Left lung (tissue), 4 donors: ENCODE measurements at regions not wholly inside any gene's neighbourhood (a gene's known extent, or its start where the extent isn't known, plus 50 kb on each side); places are given as distances from the start of the nearest gene placed in this dataset.

Experiments
- ATAC-seq: fragments of 200-7000 bp; cut with Tn5 transposase; one replicate; pipeline ENCODE4 v1.9.1; 2020; ENCODE audit warnings: moderate library complexity
- DNase-seq, 4 donors: peaks; one replicate each; pipeline ENCODE4 v3.0.0-alpha.2; 2013 to 2020
- H3K27ac ChIP-seq, 2 donors: fragments of 200-600 bp; sonication (generic) in 1 of 2; one replicate each; pipeline versions ENCODE4 v1.5.0 to v1.8.0; 2020 to 2021
- H3K27me3 ChIP-seq, 2 donors: fragments of 200-600 bp; sonication (generic) in 1 of 2; one replicate each; pipeline versions ENCODE4 v1.5.0 to v1.8.0; 2020 to 2021
- H3K36me3 ChIP-seq, 2 donors: fragments of 200-600 bp; sonication (generic) in 1 of 2; one replicate each; pipeline versions ENCODE4 v1.5.0 to v1.8.0; 2020 to 2021
- H3K4me1 ChIP-seq, 2 donors: fragments of 200-600 bp; one replicate each; pipeline ENCODE4 v1.8.0; 2021
- H3K4me3 ChIP-seq, 2 donors: fragments of 200-600 bp; sonication (generic) in 1 of 2; one replicate each; pipeline versions ENCODE4 v1.5.0 to v1.8.0; 2020 to 2021; ENCODE audit warnings: mild to moderate bottlenecking in 1 of 2
- H3K9me3 ChIP-seq, 2 donors: fragments of 200-600 bp; sonication (generic) in 1 of 2; one replicate each; pipeline versions ENCODE4 v1.5.0 to v1.8.0; 2020 to 2021
- intact Hi-C, 2 donors: fragments of 100-400 bp; cut with DNase I; formaldehyde crosslinking; loops; one replicate each; pipeline versions ENCODE4 v1.11.2 to v1.14.2; 2022
- TF ChIP-seq, protein P1 (sequence below), 2 donors: fragments of 200-600 bp; sonication (generic) in 1 of 2; IDR thresholded peaks; one replicate each; pipeline versions ENCODE4 v1.5.0 to v1.8.0; 2021; ENCODE audit warnings: antibody characterized with exemption in 2 of 2
- donor health status: DM: no; HTN: yes; CAD: no.
- donor health status: DM: no; HTN: no; CAD: no.

DNA sequence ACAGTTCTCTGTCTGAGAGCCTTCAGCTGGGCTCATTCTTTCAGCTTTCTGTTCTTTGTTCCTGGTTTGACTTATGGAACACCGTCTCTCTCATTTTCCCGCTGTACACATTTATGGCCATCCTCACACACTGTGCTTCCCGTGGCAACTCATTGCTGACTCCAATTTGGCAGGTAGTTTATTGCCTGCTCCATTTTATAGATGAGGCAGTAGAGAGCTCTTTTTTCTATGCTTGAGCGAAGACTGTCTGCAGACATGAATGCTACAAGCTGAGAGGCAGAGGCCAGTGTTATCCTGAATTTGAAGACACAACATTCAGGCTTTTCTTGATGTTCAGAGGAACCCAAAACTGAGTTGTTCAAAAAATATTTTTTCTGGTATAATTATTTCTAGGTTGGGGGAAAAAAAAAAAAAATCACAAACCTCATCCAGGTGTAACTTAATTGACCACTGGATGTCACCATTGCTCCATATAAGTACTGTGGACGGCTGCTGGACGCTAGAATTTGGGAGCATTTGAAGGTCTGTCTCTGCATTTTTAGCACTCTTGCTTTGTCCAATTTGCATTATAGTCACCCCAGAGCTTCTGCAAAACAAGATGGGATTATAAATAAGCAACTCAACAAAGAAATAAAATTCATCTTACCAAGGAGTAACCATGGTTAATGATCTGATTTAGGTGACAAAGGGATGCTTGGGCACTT, 83.5 kb downstream of the HRH4 start:
- TF ChIP-seq, protein P1, sequence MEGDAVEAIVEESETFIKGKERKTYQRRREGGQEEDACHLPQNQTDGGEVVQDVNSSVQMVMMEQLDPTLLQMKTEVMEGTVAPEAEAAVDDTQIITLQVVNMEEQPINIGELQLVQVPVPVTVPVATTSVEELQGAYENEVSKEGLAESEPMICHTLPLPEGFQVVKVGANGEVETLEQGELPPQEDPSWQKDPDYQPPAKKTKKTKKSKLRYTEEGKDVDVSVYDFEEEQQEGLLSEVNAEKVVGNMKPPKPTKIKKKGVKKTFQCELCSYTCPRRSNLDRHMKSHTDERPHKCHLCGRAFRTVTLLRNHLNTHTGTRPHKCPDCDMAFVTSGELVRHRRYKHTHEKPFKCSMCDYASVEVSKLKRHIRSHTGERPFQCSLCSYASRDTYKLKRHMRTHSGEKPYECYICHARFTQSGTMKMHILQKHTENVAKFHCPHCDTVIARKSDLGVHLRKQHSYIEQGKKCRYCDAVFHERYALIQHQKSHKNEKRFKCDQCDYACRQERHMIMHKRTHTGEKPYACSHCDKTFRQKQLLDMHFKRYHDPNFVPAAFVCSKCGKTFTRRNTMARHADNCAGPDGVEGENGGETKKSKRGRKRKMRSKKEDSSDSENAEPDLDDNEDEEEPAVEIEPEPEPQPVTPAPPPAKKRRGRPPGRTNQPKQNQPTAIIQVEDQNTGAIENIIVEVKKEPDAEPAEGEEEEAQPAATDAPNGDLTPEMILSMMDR (IDR thresholded peaks at IDR 0.05), result peak in 1 of 2 donors; percentile 22
- DNase-seq, result peak in 2 of 4 donors; percentile 29 to 64
- Histone ChIP-seq H3K9me3 (no peaks in the 10 kb centered on the region), H3K27me3 (no peaks in the 10 kb centered on the region), H3K36me3 (no peaks in the 10 kb centered on the region), H3K4me1 (no peaks in the 10 kb centered on the region), H3K4me3 (no peak overlapping the region), H3K27ac (no peak overlapping the region)
- intact Hi-C loops, result no loop called here
- ATAC-seq, result peak; percentile 76

DNA sequence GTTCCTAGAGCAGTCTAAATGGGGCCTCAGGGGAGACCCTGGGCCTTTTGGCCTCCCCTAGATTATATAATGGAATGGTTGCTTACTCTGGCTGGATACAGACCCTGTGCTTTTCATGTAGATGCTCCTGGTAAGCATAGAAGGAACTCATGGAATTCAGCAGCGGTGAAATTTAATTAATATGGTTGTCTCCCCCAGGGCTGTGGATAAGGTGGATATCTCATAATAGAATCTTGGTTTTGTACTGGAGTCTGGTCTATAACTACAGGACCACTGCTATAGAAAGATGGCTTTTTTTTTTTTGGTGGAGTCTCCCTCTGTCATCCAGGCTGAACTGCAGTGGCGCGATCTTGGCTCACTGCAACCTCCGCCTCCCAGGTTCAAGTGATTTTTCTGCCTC, 84.5 kb downstream of the HRH4 start:
- Histone ChIP-seq H3K36me3 (no peaks in the 10 kb centered on the region), H3K4me1 (no peaks in the 10 kb centered on the region), H3K27ac (no peak overlapping the region), H3K27me3 (no peaks in the 10 kb centered on the region), H3K4me3 (no peak overlapping the region), H3K9me3 (no peaks in the 10 kb centered on the region)
- intact Hi-C loops, result no loop called here
- no peak for ATAC-seq
- no peak for DNase-seq
- TF ChIP-seq, protein P1 (IDR thresholded peaks at IDR 0.05), result no peak

DNA sequence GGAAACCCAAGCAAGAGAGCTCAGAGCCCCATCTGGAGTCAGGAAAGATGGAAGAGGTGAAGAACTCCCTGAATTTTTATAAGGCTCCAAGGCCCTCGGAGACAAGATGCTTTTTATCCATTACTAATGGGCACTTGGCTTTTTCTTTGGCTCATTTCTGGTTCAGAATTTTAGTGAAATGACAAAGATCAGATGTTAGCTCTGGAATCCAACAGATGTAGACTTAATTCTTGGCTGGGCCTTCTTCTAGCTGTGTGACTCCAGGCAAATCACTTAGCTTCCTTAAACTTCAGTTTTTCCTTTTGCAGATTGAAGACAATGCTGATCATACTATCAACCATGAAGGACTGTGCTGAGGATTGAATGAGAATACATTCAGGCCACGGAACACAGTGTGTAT, 85.2 kb downstream of the HRH4 start:
- Histone ChIP-seq H3K4me1 (no peaks in the 10 kb centered on the region), H3K27ac (no peak overlapping the region), H3K4me3 (no peak overlapping the region), H3K9me3 (no peaks in the 10 kb centered on the region), H3K36me3 (no peaks in the 10 kb centered on the region), H3K27me3 (no peaks in the 10 kb centered on the region)
- TF ChIP-seq, protein P1 (IDR thresholded peaks at IDR 0.05), result no peak
- ATAC-seq (no peak), DNase-seq (no peak)
- intact Hi-C loops, result no loop called here

GRCh38 chr18:24546307-24546706, 85.9 kb downstream of the HRH4 start:
- Histone ChIP-seq H3K9me3 (no peaks in the 10 kb centered on the region), H3K4me3 (no peak overlapping the region), H3K36me3 (no peaks in the 10 kb centered on the region), H3K27ac (no peak overlapping the region), H3K4me1 (no peaks in the 10 kb centered on the region), H3K27me3 (no peaks in the 10 kb centered on the region)
- no peak for ATAC-seq
- TF ChIP-seq, protein P1 (IDR thresholded peaks at IDR 0.05), result no peak
- no peak for DNase-seq
- intact Hi-C loops, result no loop called here

GRCh38 chr18:24548583-24548982, 88.1 kb downstream of the HRH4 start:
- Histone ChIP-seq H3K4me1 (no peaks in the 10 kb centered on the region), H3K27ac (no peak overlapping the region), H3K27me3 (no peaks in the 10 kb centered on the region), H3K36me3 (no peaks in the 10 kb centered on the region), H3K9me3 (no peaks in the 10 kb centered on the region), H3K4me3 (no peak overlapping the region)
- intact Hi-C loops, result no loop called here
- ATAC-seq, result no peak
- TF ChIP-seq, protein P1 (IDR thresholded peaks at IDR 0.05), result no peak
- no peak for DNase-seq
